ENCODE measurements at regions not wholly inside any gene's neighbourhood (a gene's known extent, or its start where the extent isn't known, plus 50 kb on each side); places are given as distances from the start of the nearest gene placed in this dataset.

DNA sequence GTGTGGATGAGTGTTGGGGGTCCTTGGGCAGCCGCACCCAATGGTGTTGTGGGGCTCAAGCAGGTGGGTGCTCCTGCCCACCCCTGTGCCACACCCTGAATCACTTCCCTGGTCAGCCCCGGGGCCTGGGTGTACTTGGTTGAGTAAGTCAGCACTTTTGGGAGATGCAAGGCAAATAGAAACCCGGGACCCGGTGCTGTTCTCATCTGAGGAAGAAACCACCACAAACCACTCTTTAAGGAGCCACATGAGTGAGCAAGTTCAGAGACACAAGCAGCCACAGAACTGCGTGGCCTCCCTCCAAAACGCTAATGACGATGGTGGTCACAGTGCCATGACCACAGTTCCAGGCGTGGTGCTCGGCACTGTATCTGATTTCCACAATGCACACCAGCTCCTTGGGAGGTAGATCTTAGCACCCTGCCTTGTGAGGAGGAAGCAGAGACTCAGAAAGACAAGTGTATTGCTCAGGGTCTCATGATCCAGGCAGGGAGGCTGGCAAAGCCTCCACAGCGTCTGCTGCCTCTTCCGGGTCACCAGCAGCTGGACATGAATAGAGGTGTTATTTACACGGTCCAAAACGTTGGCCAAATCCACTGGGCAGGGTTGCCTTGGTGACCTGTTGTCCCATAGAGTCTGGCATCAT is 118.2 kb upstream of the ALDH1A3 start:
- TF ChIP-seq, protein P1, sequence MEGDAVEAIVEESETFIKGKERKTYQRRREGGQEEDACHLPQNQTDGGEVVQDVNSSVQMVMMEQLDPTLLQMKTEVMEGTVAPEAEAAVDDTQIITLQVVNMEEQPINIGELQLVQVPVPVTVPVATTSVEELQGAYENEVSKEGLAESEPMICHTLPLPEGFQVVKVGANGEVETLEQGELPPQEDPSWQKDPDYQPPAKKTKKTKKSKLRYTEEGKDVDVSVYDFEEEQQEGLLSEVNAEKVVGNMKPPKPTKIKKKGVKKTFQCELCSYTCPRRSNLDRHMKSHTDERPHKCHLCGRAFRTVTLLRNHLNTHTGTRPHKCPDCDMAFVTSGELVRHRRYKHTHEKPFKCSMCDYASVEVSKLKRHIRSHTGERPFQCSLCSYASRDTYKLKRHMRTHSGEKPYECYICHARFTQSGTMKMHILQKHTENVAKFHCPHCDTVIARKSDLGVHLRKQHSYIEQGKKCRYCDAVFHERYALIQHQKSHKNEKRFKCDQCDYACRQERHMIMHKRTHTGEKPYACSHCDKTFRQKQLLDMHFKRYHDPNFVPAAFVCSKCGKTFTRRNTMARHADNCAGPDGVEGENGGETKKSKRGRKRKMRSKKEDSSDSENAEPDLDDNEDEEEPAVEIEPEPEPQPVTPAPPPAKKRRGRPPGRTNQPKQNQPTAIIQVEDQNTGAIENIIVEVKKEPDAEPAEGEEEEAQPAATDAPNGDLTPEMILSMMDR (IDR thresholded peaks at IDR 0.05): no peak
- no peak for TF ChIP-seq POLR2A (IDR thresholded peaks at IDR 0.05)

Data from sigmoid colon (tissue), 3 donors.